HepG2 (cell line): ENCODE measurements at regions not wholly inside any gene's neighbourhood (a gene's known extent, or its start where the extent isn't known, plus 50 kb on each side); places are given as distances from the start of the nearest gene placed in this dataset.

Experiments used
- ATAC-seq: fragments of 200-7000 bp; cut with Tn5 transposase; 3 replicates; pipeline ENCODE4 v1.9.1; 2020; ENCODE audit warnings: mild to moderate bottlenecking, moderate library complexity
- BruUV-seq: library from RNA; stranded (reverse); fragments of 400-500 nt; replicated peaks from 2 replicates; lab custom pipeline; 2021; lab: Mats Ljungman, UMichigan
- CTCF ChIA-PET: fragments of 300-600 bp; formaldehyde crosslinking; extraction: SDS; loops from one replicate; lab custom pipeline; 2021; ENCODE audit warnings: low total read pairs, inconsistent platforms, low intra/inter-chr PET ratio; lab: Yijun Ruan, JAX
- POLR2A ChIA-PET: fragments of 350-600 bp; sonication (Branson Sonifier 250); formaldehyde crosslinking; loops from one replicate; lab custom pipeline; 2020; ENCODE audit warnings: antibody characterized with exemption, inconsistent platforms; lab: Yijun Ruan, JAX
- DNase-seq: peaks from one replicate; pipeline ENCODE4 v3.0.0-alpha.2; 2015; ENCODE audit warnings: low spot score
- FAIRE-seq: peaks from 3 replicates; lab custom pipeline; 2011; peaks lifted over from hg19 to GRCh38; lab: Jason Lieb, UNC
- H2AFZ ChIP-seq: one replicate; pipeline ENCODE4 v1.6.1; 2011; ENCODE audit warnings: low read length, inconsistent platforms
- H3K27ac ChIP-seq: fragments of 300-600 bp; 3 replicates; pipeline ENCODE4 v1.8.0; 2011; ENCODE audit warnings: mixed run types, mild to moderate bottlenecking, mixed read lengths, low read length, inconsistent platforms; ENCODE audit not compliant: insufficient read depth; ENCODE audit errors: extremely low read length
- H3K27me3 ChIP-seq, 2 experiments: fragments of 200-600 bp in 1 of 2; 2 replicates in 1 of 2; 3 replicates in 1 of 2; pipeline versions ENCODE4 v1.6.0 to v1.8.0; 2011; ENCODE audit warnings: low read length in 2 of 2, mild to moderate bottlenecking in 2 of 2, moderate library complexity in 2 of 2, inconsistent platforms in 1 of 2; ENCODE audit not compliant: insufficient read depth in 2 of 2, control insufficient read depth in 1 of 2
- H3K36me3 ChIP-seq, 2 experiments: fragments of 200-600 bp in 1 of 2; replicated peaks in 1 of 2; 2 replicates in 1 of 2; 3 replicates in 1 of 2; pipeline versions ENCODE4 v1.5.1 to v1.8.0; 2011; ENCODE audit warnings: low read length in 2 of 2, inconsistent platforms in 1 of 2; ENCODE audit not compliant: insufficient read depth in 2 of 2, control insufficient read depth in 1 of 2
- H3K4me1 ChIP-seq: 2 replicates; pipeline ENCODE4 v1.5.1; 2012; ENCODE audit warnings: low read length, inconsistent platforms; ENCODE audit not compliant: insufficient read depth
- H3K4me2 ChIP-seq: 2 replicates; pipeline ENCODE4 v1.6.0; 2011; ENCODE audit warnings: low read depth, low read length, inconsistent platforms
- H3K4me3 ChIP-seq, 3 experiments: fragments of 200-600 bp in 1 of 3; sonication (generic), shearing (Covaris generic) in 1 of 3; replicated peaks in 1 of 3; 2 replicates each; pipeline ENCODE4 v1.5.1; 2011 to 2016; ENCODE audit warnings: low read length in 3 of 3, inconsistent platforms in 2 of 3, low read depth in 2 of 3, mild to moderate bottlenecking in 2 of 3, control low read depth in 1 of 3, mixed read lengths in 1 of 3; ENCODE audit not compliant: insufficient read depth in 1 of 3
- H3K79me2 ChIP-seq: one replicate; pipeline ENCODE4 v1.6.1; 2011; ENCODE audit warnings: low read length, inconsistent platforms; ENCODE audit not compliant: insufficient read depth
- H3K9ac ChIP-seq: 2 replicates; pipeline ENCODE4 v1.6.0; 2011; ENCODE audit warnings: mild to moderate bottlenecking, low read depth, low read length, inconsistent platforms; ENCODE audit not compliant: insufficient read depth
- H3K9me3 ChIP-seq: 2 replicates; pipeline ENCODE4 v1.5.1; 2012; ENCODE audit warnings: mild to moderate bottlenecking, low read length
- H4K20me1 ChIP-seq: 2 replicates; pipeline ENCODE4 v1.6.0; 2011; ENCODE audit warnings: inconsistent platforms, mild to moderate bottlenecking, low read length, moderate library complexity; ENCODE audit not compliant: insufficient read depth
- BRCA1 ChIP-seq: sonication (generic); formaldehyde crosslinking; IDR thresholded peaks from 2 replicates; pipeline ENCODE4 v1.4.0; 2020; ENCODE audit warnings: missing genetic modification reagents
- CEBPB ChIP-seq: IDR thresholded peaks from 2 replicates; pipeline ENCODE4 v1.6.1; 2011; ENCODE audit warnings: low read depth, low read length, improper control_type of control experiment, borderline replicate concordance
- JUN ChIP-seq: sonication (generic); formaldehyde crosslinking; IDR thresholded peaks from 2 replicates; pipeline ENCODE4 v1.4.0; 2020; ENCODE audit warnings: mild to moderate bottlenecking, missing genetic modification reagents
- MTF1 ChIP-seq: sonication (generic); formaldehyde crosslinking; IDR thresholded peaks from 2 replicates; pipeline ENCODE4 v1.5.0; 2020; ENCODE audit warnings: missing genetic modification reagents
- MTF2 ChIP-seq: sonication (generic); formaldehyde crosslinking; IDR thresholded peaks from 2 replicates; pipeline ENCODE4 v1.5.0; 2020; ENCODE audit warnings: missing genetic modification reagents, borderline replicate concordance
- TEAD2 ChIP-seq: sonication (generic); formaldehyde crosslinking; IDR thresholded peaks from 2 replicates; pipeline ENCODE4 v1.9.0; 2021; ENCODE audit warnings: missing genetic modification reagents
- ZMYM2 ChIP-seq: sonication (generic); formaldehyde crosslinking; IDR thresholded peaks from 2 replicates; pipeline ENCODE4 v1.8.0; 2022; ENCODE audit warnings: mild to moderate bottlenecking, missing genetic modification reagents
- ZNF180 ChIP-seq: sonication (generic); formaldehyde crosslinking; IDR thresholded peaks from 2 replicates; pipeline ENCODE4 v1.4.0; 2020; ENCODE audit warnings: low read depth, missing genetic modification reagents, borderline replicate concordance
- ZNF530 ChIP-seq: sonication (generic); formaldehyde crosslinking; IDR thresholded peaks from 2 replicates; pipeline ENCODE4 v1.5.0; 2020; ENCODE audit warnings: low read depth, mild to moderate bottlenecking, missing genetic modification reagents
- WGBS: methylation state at CpG from one replicate; pipeline ENCODE4 v1.1.6; 2017; ENCODE audit warnings: low lambda C conversion rate; 5-methylcytosine and 5-hydroxymethylcytosine counted together
- in situ Hi-C: cut with HindIII; loops from 2 replicates; pipeline ENCODE4 v1.10.0; 2017; ENCODE audit warnings: low pct_unique_long_range_greater_than_20kb; ENCODE audit not compliant: extremely low pct_ligation_motif_present
- intact Hi-C: fragments of 100-400 bp; cut with micrococcal nuclease; formaldehyde crosslinking; loops from one replicate; pipeline ENCODE4 v1.10.0; 2022; ENCODE audit not compliant: unreplicated experiment
- TF ChIP-seq, protein P1 (sequence below): sonication (generic); formaldehyde crosslinking; IDR thresholded peaks from 2 replicates; pipeline ENCODE4 v1.4.0; 2020; ENCODE audit warnings: missing genetic modification reagents, mild to moderate bottlenecking, borderline replicate concordance
- TF ChIP-seq, protein P2 (sequence below): sonication (generic); formaldehyde crosslinking; IDR thresholded peaks from 2 replicates; pipeline ENCODE4 v1.5.1; 2020; ENCODE audit warnings: missing genetic modification reagents, mild to moderate bottlenecking, borderline replicate concordance

DNA sequence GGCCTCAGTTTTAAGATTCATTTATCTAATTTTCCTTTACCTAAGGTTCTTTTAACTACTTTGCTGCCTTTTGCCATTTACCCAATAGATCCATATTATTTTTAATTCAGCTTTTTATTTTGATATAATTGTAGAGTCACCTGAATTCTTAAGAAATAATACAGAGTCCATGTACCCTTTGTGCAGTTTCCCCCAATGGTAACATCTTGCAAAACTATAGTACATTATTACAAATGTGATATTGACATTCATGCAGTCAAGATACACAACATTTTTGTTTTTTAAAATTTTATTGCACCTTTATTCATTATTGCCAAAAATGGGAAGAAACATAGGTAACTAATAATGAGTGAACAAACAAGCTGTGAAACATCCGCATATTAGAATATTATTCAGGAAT, 208.7 kb upstream of the WDFY3 start:
- Histone ChIP-seq H3K4me2 (no peak overlapping the region), H3K9ac (no peak overlapping the region), H3K27me3 (no peaks in the 10 kb centered on the region), H3K27ac (no peak overlapping the region), H2AFZ (no peak overlapping the region), H3K9me3 (no peaks in the 10 kb centered on the region), H3K4me3 (no peak overlapping the region), H3K36me3 (no peaks in the 10 kb centered on the region), H3K79me2 (no peaks in the 10 kb centered on the region), H3K4me1 (no peaks in the 10 kb centered on the region), H4K20me1 (no peaks in the 10 kb centered on the region)
- in situ Hi-C loops, result no loop called here
- ChIA-PET CTCF (no interaction called here), POLR2A (no interaction called here)
- intact Hi-C loops, result no loop called here
- ATAC-seq, result no peak
- FAIRE-seq, result no peak
- 5% methylated on average over 1 of the region's 1 CpG for WGBS
- TF ChIP-seq, protein P1, sequence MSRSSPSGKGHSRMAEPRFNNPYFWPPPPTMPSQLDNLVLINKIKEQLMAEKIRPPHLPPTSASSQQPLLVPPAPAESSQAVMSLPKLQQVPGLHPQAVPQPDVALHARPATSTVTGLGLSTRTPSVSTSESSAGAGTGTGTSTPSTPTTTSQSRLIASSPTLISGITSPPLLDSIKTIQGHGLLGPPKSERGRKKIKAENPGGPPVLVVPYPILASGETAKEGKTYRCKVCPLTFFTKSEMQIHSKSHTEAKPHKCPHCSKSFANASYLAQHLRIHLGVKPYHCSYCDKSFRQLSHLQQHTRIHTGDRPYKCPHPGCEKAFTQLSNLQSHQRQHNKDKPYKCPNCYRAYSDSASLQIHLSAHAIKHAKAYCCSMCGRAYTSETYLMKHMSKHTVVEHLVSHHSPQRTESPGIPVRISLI (CRISPR knock-in tag), result no peak
- no peak for TF ChIP-seq ZMYM2 (CRISPR knock-in tag)
- no peak for TF ChIP-seq MTF2 (CRISPR knock-in tag)
- no peak for TF ChIP-seq CEBPB
- TF ChIP-seq, protein P2, sequence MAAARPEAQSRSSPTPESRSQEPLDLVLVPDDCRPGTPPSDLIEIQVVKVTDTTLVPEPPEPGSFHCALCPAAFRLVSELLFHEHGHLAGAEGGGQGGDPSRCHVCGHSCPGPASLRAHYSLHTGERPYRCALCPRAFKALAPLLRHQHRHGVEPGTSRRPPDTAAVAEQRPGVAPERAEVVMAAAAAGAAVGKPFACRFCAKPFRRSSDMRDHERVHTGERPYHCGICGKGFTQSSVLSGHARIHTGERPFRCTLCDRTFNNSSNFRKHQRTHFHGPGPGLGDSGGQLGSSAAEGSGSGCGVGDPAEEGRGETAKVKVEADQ, result no peak
- no peak for TF ChIP-seq ZNF180 (CRISPR knock-in tag)
- TF ChIP-seq MTF1 (CRISPR knock-in tag), result no peak
- TF ChIP-seq BRCA1 (CRISPR knock-in tag), result no peak
- TF ChIP-seq TEAD2 (CRISPR knock-in tag), result no peak
- no peak for TF ChIP-seq JUN (CRISPR knock-in tag)
- no peak for TF ChIP-seq ZNF530 (CRISPR knock-in tag)
- no TSS peak for BruUV-seq
- DNase-seq, result no peak
